IMR-90 (cell line): ENCODE measurements at regions not wholly inside any gene's neighbourhood (a gene's known extent, or its start where the extent isn't known, plus 50 kb on each side); places are given as distances from the start of the nearest gene placed in this dataset.

Experiments
- ATAC-seq: fragments of 200-7000 bp; cut with Tn5 transposase; 2 replicates; pipeline ENCODE4 v1.9.1; 2020; ENCODE audit warnings: low read depth, mild to moderate bottlenecking, moderate library complexity
- BruUV-seq: library from RNA; stranded (reverse); fragments of 400-500 nt; replicated peaks from 2 replicates; lab custom pipeline; 2021; lab: Mats Ljungman, UMichigan
- CTCF ChIA-PET: fragments of 300-600 bp; formaldehyde crosslinking; extraction: SDS; loops from one replicate; lab custom pipeline; 2021; ENCODE audit warnings: antibody characterized with exemption; lab: Yijun Ruan, JAX
- POLR2A ChIA-PET: fragments of 300-600 bp; sonication (Branson Sonifier 250); formaldehyde crosslinking; loops from one replicate; lab custom pipeline; 2022; ENCODE audit warnings: antibody characterized with exemption; ENCODE audit not compliant: unreplicated experiment; lab: Charles Lee
- DNase-seq: peaks from one replicate; pipeline ENCODE4 v3.0.0; 2013
- H2AFZ ChIP-seq: replicated peaks from 2 replicates; pipeline ENCODE3; 2013; ENCODE audit warnings: low read length, mild to moderate bottlenecking; ENCODE audit not compliant: poor library complexity
- H2AK5ac ChIP-seq: 2 replicates; pipeline ENCODE4 v1.6.1; 2013; ENCODE audit warnings: low read depth, low read length, inconsistent platforms
- H2AK9ac ChIP-seq: replicated peaks from 2 replicates; pipeline ENCODE3; 2013; ENCODE audit warnings: mild to moderate bottlenecking, low read depth, low read length, moderate library complexity; ENCODE audit not compliant: poor library complexity
- H2BK120ac ChIP-seq: 2 replicates; pipeline ENCODE4 v1.6.1; 2013; ENCODE audit warnings: low read depth, low read length, inconsistent platforms
- H2BK15ac ChIP-seq: 3 replicates; pipeline ENCODE4 v1.6.1; 2013; ENCODE audit warnings: low read depth, low read length, inconsistent platforms
- H2BK20ac ChIP-seq: 2 replicates; pipeline ENCODE4 v1.6.1; 2013; ENCODE audit warnings: low read depth, mild to moderate bottlenecking, inconsistent platforms, low read length, moderate library complexity
- H2BK5ac ChIP-seq: 2 replicates; pipeline ENCODE4 v1.6.1; 2013; ENCODE audit warnings: mild to moderate bottlenecking, low read depth, low read length, inconsistent platforms; ENCODE audit not compliant: poor library complexity, severe bottlenecking
- H3K14ac ChIP-seq: replicated peaks from 2 replicates; pipeline ENCODE4 v1.6.1; 2013; ENCODE audit warnings: low read depth, low read length, inconsistent platforms
- H3K18ac ChIP-seq: 2 replicates; pipeline ENCODE4 v1.6.1; 2013; ENCODE audit warnings: low read depth, low read length, control low read depth
- H3K23ac ChIP-seq: 2 replicates; pipeline ENCODE4 v1.6.1; 2013; ENCODE audit warnings: low read depth, low read length, inconsistent platforms
- H3K27ac ChIP-seq: 2 replicates; pipeline ENCODE4 v1.5.1; 2013; ENCODE audit warnings: mild to moderate bottlenecking, control low read depth, low read length; ENCODE audit not compliant: insufficient read depth
- H3K27me3 ChIP-seq: 2 replicates; pipeline ENCODE4 v1.6.1; 2013; ENCODE audit warnings: low read length; ENCODE audit not compliant: control insufficient read depth, insufficient read depth
- H3K36me3 ChIP-seq: 2 replicates; pipeline ENCODE4 v1.6.1; 2013; ENCODE audit warnings: low read length, mixed read lengths; ENCODE audit not compliant: control insufficient read depth, insufficient read depth
- H3K4ac ChIP-seq: 2 replicates; pipeline ENCODE4 v1.6.1; 2013; ENCODE audit warnings: low read depth, low read length, inconsistent platforms
- H3K4me1 ChIP-seq: 2 replicates; pipeline ENCODE4 v1.6.1; 2013; ENCODE audit warnings: low read length, mixed read lengths; ENCODE audit not compliant: control insufficient read depth, insufficient read depth
- H3K4me2 ChIP-seq: 2 replicates; pipeline ENCODE4 v1.6.1; 2013; ENCODE audit warnings: low read depth, mild to moderate bottlenecking, control low read depth, low read length, moderate library complexity
- H3K4me3 ChIP-seq: 2 replicates; pipeline ENCODE4 v1.5.1; 2013; ENCODE audit warnings: low read depth, mild to moderate bottlenecking, control low read depth, low read length, moderate library complexity; ENCODE audit not compliant: insufficient read depth
- H3K56ac ChIP-seq: 2 replicates; pipeline ENCODE4 v1.6.1; 2013; ENCODE audit warnings: low read length, inconsistent platforms; ENCODE audit not compliant: insufficient read depth; ENCODE audit errors: extremely low read depth
- H3K79me1 ChIP-seq, 2 experiments: 2 replicates each; pipeline ENCODE4 v1.6.1; 2013; ENCODE audit warnings: low read length in 2 of 2, inconsistent platforms in 1 of 2, low read depth in 1 of 2
- H3K9ac ChIP-seq: 2 replicates; pipeline ENCODE4 v1.6.1; 2013; ENCODE audit warnings: low read depth, low read length, control low read depth
- H3K9me1 ChIP-seq: 2 replicates; pipeline ENCODE4 v1.6.1; 2013; ENCODE audit warnings: low read length, inconsistent platforms; ENCODE audit not compliant: insufficient read depth
- H3K9me3 ChIP-seq: 2 replicates; pipeline ENCODE4 v1.6.1; 2013; ENCODE audit warnings: low read length; ENCODE audit not compliant: control insufficient read depth, insufficient read depth
- H4K20me1 ChIP-seq: 2 replicates; pipeline ENCODE4 v1.6.1; 2013; ENCODE audit warnings: low read length, inconsistent platforms; ENCODE audit not compliant: insufficient read depth
- H4K5ac ChIP-seq: 2 replicates; pipeline ENCODE4 v1.6.1; 2013; ENCODE audit warnings: mild to moderate bottlenecking, low read depth, low read length, control low read depth
- H4K8ac ChIP-seq, 2 experiments: 2 replicates each; pipeline ENCODE4 v1.6.1; 2013; ENCODE audit warnings: low read depth in 2 of 2, low read length in 2 of 2, control low read depth in 1 of 2, inconsistent platforms in 1 of 2
- H4K91ac ChIP-seq: 2 replicates; pipeline ENCODE4 v1.6.1; 2013; ENCODE audit warnings: low read depth, low read length, inconsistent platforms; ENCODE audit not compliant: insufficient read depth
- BHLHE40 ChIP-seq: fragments of 150-350 bp; IDR thresholded peaks from 2 replicates; pipeline ENCODE4 v1.6.1; 2016; ENCODE audit warnings: mild to moderate bottlenecking, low read depth, low read length
- CEBPB ChIP-seq: IDR thresholded peaks from 2 replicates; pipeline ENCODE4 v1.6.1; 2012; ENCODE audit warnings: low read depth, low read length, improper control_type of control experiment
- CHD1 ChIP-seq: IDR thresholded peaks from 2 replicates; pipeline ENCODE4 v1.6.1; 2012; ENCODE audit warnings: low read depth, low read length, improper control_type of control experiment
- FOS ChIP-seq: fragments of 150-350 bp; IDR thresholded peaks from 2 replicates; pipeline ENCODE4 v1.6.1; 2016; ENCODE audit warnings: low read depth, low read length
- MAFK ChIP-seq: IDR thresholded peaks from 2 replicates; pipeline ENCODE4 v1.6.1; 2012; ENCODE audit warnings: low read depth, low read length, improper control_type of control experiment
- MAZ ChIP-seq: IDR thresholded peaks from 2 replicates; pipeline ENCODE4 v1.6.1; 2012; ENCODE audit warnings: low read depth, mild to moderate bottlenecking, low read length, improper control_type of control experiment, moderate library complexity, borderline replicate concordance
- MXI1 ChIP-seq: IDR thresholded peaks from 2 replicates; pipeline ENCODE4 v1.6.1; 2012; ENCODE audit warnings: low read depth, mild to moderate bottlenecking, low read length, moderate library complexity, borderline replicate concordance
- NFE2L2 ChIP-seq: fragments of 150-350 bp; IDR thresholded peaks from 2 replicates; pipeline ENCODE4 v1.6.1; 2016; ENCODE audit warnings: low read depth, mild to moderate bottlenecking, low read length
- POLR2A ChIP-seq: IDR thresholded peaks from 2 replicates; pipeline ENCODE4 v1.6.1; 2012; ENCODE audit warnings: mild to moderate bottlenecking, low read depth, low read length
- RAD21 ChIP-seq: IDR thresholded peaks from 2 replicates; pipeline ENCODE4 v1.6.1; 2012; ENCODE audit warnings: low read length, improper control_type of control experiment
- RCOR1 ChIP-seq: IDR thresholded peaks from 2 replicates; pipeline ENCODE4 v1.6.1; 2012; ENCODE audit warnings: mild to moderate bottlenecking, low read length, improper control_type of control experiment; ENCODE audit not compliant: insufficient replicate concordance
- RFX5 ChIP-seq: IDR thresholded peaks from 2 replicates; pipeline ENCODE4 v1.8.0; 2012; ENCODE audit warnings: low read depth, mild to moderate bottlenecking, low read length, moderate library complexity
- SMC3 ChIP-seq: fragments of 150-350 bp; IDR thresholded peaks from 2 replicates; pipeline ENCODE4 v1.6.1; 2016; ENCODE audit warnings: low read depth, mild to moderate bottlenecking, antibody characterized with exemption, low read length, moderate library complexity
- WGBS, 2 experiments: methylation state at CpG; one replicate each; pipeline versions ENCODE4 v1.1.5 to v1.1.7; 2013; ENCODE audit warnings: missing lambda C conversion rate in 2 of 2; ENCODE audit not compliant: insufficient read length in 1 of 2; ENCODE audit errors: extremely low coverage in 2 of 2; 5-methylcytosine and 5-hydroxymethylcytosine counted together
- dilution Hi-C: fragments of 300-500 bp; cut with HindIII; formaldehyde crosslinking; loops from one replicate; pipeline ENCODE4 v1.14.3; 2018; ENCODE audit warnings: low sequenced_read_pairs; ENCODE audit not compliant: unreplicated experiment
- in situ Hi-C: fragments of 300-500 bp; cut with MboI; formaldehyde crosslinking; loops from 3 replicates; pipeline ENCODE4 v1.14.3; 2019; ENCODE audit warnings: low sequenced_read_pairs, inconsistent platforms, mixed read lengths
- intact Hi-C: fragments of 100-400 bp; cut with micrococcal nuclease; formaldehyde crosslinking; loops from 2 replicates; pipeline ENCODE4 v1.10.0; 2022
- TF ChIP-seq, protein P1 (sequence below): fragments of 150-350 bp; IDR thresholded peaks from 2 replicates; pipeline ENCODE4 v1.6.1; 2017; ENCODE audit warnings: mild to moderate bottlenecking, antibody characterized with exemption, low read length, low read depth
- TF ChIP-seq, protein P2 (sequence below): fragments of 150-350 bp; IDR thresholded peaks from 2 replicates; pipeline ENCODE4 v1.6.1; 2016; ENCODE audit warnings: low read depth, mild to moderate bottlenecking, low read length, moderate library complexity, borderline replicate concordance
- TF ChIP-seq, protein P3 (sequence below): conservative IDR thresholded peaks from 2 replicates; pipeline ENCODE4 v1.5.1; 2012; ENCODE audit warnings: mild to moderate bottlenecking, low read depth, low read length, improper control_type of control experiment

DNA sequence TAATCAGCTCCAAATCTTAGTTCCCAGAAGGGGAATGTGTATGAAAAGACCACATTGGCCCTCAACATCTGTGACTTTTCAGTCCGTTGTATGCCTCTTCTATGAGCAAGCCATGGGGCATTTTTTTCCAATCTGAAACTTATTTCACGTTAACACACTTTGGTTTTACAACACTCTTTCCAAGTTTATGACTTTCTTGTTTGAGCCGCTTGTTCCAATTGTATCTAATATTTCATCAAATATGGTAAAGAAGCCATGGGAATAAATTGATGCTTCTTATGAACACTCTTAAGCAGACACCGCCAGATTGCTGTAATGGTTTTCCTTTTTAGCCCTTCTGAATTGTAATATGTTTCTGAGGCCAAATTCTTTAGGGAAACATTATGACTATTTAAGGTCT is 359.9 kb downstream of the HLX start:
- Histone ChIP-seq H2AK5ac (no peak overlapping the region), H3K36me3 (no peaks in the 10 kb centered on the region), H3K18ac (no peak overlapping the region), H2BK120ac (no peak overlapping the region), H3K4ac (no peak overlapping the region), H2AFZ (no peak overlapping the region), H2AK9ac (no peak overlapping the region), H2BK20ac (no peak overlapping the region), H3K4me3 (no peak overlapping the region), H2BK15ac (no peak overlapping the region), H3K4me1 (no peaks in the 10 kb centered on the region), H3K9me3 (no peaks in the 10 kb centered on the region), H4K91ac (no peak overlapping the region), H4K8ac (no peak overlapping the region), H4K20me1 (no peaks in the 10 kb centered on the region), H4K5ac (no peak overlapping the region), H3K27me3 (no peaks in the 10 kb centered on the region), H3K23ac (no peak overlapping the region), H3K4me2 (no peak overlapping the region), H3K56ac (no peak overlapping the region), H2BK5ac (no peak overlapping the region), H3K79me1 (no peaks in the 10 kb centered on the region), H3K27ac (no peak overlapping the region), H3K9me1 (no peaks in the 10 kb centered on the region), H3K9ac (no peak overlapping the region), H3K14ac (no peak overlapping the region)
- TF ChIP-seq, protein P1, sequence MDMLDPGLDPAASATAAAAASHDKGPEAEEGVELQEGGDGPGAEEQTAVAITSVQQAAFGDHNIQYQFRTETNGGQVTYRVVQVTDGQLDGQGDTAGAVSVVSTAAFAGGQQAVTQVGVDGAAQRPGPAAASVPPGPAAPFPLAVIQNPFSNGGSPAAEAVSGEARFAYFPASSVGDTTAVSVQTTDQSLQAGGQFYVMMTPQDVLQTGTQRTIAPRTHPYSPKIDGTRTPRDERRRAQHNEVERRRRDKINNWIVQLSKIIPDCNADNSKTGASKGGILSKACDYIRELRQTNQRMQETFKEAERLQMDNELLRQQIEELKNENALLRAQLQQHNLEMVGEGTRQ, result no peak
- TF ChIP-seq MAZ, result no peak
- no peak for TF ChIP-seq SMC3
- no peak for TF ChIP-seq CEBPB
- TF ChIP-seq MXI1, result no peak
- TF ChIP-seq, protein P2, sequence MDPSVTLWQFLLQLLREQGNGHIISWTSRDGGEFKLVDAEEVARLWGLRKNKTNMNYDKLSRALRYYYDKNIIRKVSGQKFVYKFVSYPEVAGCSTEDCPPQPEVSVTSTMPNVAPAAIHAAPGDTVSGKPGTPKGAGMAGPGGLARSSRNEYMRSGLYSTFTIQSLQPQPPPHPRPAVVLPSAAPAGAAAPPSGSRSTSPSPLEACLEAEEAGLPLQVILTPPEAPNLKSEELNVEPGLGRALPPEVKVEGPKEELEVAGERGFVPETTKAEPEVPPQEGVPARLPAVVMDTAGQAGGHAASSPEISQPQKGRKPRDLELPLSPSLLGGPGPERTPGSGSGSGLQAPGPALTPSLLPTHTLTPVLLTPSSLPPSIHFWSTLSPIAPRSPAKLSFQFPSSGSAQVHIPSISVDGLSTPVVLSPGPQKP, result no peak
- TF ChIP-seq RFX5, result no peak
- no peak for TF ChIP-seq BHLHE40
- no peak for TF ChIP-seq MAFK
- TF ChIP-seq RAD21, result no peak
- no peak for TF ChIP-seq POLR2A
- TF ChIP-seq, protein P3, sequence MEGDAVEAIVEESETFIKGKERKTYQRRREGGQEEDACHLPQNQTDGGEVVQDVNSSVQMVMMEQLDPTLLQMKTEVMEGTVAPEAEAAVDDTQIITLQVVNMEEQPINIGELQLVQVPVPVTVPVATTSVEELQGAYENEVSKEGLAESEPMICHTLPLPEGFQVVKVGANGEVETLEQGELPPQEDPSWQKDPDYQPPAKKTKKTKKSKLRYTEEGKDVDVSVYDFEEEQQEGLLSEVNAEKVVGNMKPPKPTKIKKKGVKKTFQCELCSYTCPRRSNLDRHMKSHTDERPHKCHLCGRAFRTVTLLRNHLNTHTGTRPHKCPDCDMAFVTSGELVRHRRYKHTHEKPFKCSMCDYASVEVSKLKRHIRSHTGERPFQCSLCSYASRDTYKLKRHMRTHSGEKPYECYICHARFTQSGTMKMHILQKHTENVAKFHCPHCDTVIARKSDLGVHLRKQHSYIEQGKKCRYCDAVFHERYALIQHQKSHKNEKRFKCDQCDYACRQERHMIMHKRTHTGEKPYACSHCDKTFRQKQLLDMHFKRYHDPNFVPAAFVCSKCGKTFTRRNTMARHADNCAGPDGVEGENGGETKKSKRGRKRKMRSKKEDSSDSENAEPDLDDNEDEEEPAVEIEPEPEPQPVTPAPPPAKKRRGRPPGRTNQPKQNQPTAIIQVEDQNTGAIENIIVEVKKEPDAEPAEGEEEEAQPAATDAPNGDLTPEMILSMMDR, result no peak
- no peak for TF ChIP-seq CHD1
- no peak for TF ChIP-seq NFE2L2
- TF ChIP-seq FOS, result no peak
- TF ChIP-seq RCOR1, result no peak
- WGBS, 2 experiments, result no CpG with 5 or more reads among the region's 4 CpGs
- DNase-seq (no peak), ATAC-seq (no peak)
- BruUV-seq, result no TSS peak
- CTCF ChIA-PET, result no interaction called here
- intact Hi-C loops, result no loop called here
- POLR2A ChIA-PET, result no interaction called here
- in situ Hi-C loops, result no loop called here
- dilution Hi-C loops, result no loop called here
